OCI-LY3 (cell line): ENCODE measurements at regions not wholly inside any gene's neighbourhood (a gene's known extent, or its start where the extent isn't known, plus 50 kb on each side); places are given as distances from the start of the nearest gene placed in this dataset.
A peak's percentile ranks its signal among the peaks of the same experiment; 100 is the strongest.

Experiments used
- H2AFZ ChIP-seq: fragments of 200-600, 300-600 bp; shearing (Covaris generic); 2 replicates; pipeline ENCODE4 v1.6.0; 2014; ENCODE audit warnings: antibody characterized with exemption, low read depth, low read length
- H3K27ac ChIP-seq: fragments of 200-600, 300-600 bp; sonication (generic); 2 replicates; pipeline ENCODE4 v1.5.1; 2014; ENCODE audit warnings: mild to moderate bottlenecking, low read length, moderate library complexity, mixed read lengths
- H3K27me3 ChIP-seq: fragments of 200-600, 300-600 bp; sonication (generic); 2 replicates; pipeline ENCODE4 v1.6.1; 2014; ENCODE audit warnings: low read depth, low read length, mixed read lengths
- H3K36me3 ChIP-seq: fragments of 200-600, 300-600 bp; sonication (generic); replicated peaks from 2 replicates; pipeline ENCODE3; 2014; ENCODE audit warnings: low read depth, low read length, mixed read lengths
- H3K4me1 ChIP-seq: fragments of 300-600, 200-600 bp; sonication (generic); 2 replicates; pipeline ENCODE4 v1.6.1; 2014; ENCODE audit warnings: low read length, mixed read lengths
- H3K4me2 ChIP-seq: fragments of 200-600, 300-600 bp; sonication (generic); 2 replicates; pipeline ENCODE4 v1.6.1; 2014; ENCODE audit warnings: low read length, mixed read lengths
- H3K4me3 ChIP-seq: fragments of 300-600, 200-600 bp; sonication (generic); 2 replicates; pipeline ENCODE4 v1.5.1; 2014; ENCODE audit warnings: antibody characterized with exemption, mild to moderate bottlenecking, low read length, moderate library complexity
- H3K79me2 ChIP-seq: fragments of 300-600, 200-600 bp; shearing (Covaris generic); 2 replicates; pipeline ENCODE4 v1.6.1; 2014; ENCODE audit warnings: mild to moderate bottlenecking, low read length, mixed read lengths
- H3K9ac ChIP-seq: fragments of 300-600, 200-600 bp; shearing (Covaris generic); 2 replicates; pipeline ENCODE4 v1.6.0; 2014; ENCODE audit warnings: mild to moderate bottlenecking, low read length, moderate library complexity
- H3K9me3 ChIP-seq: fragments of 200-600, 300-600 bp; shearing (Covaris generic); 2 replicates; pipeline ENCODE4 v1.6.1; 2014; ENCODE audit warnings: low read length, mixed read lengths; ENCODE audit not compliant: insufficient read depth
- H4K20me1 ChIP-seq: fragments of 200-600, 300-600 bp; sonication (generic); 2 replicates; pipeline ENCODE4 v1.6.1; 2016; ENCODE audit warnings: low read length, mixed read lengths; ENCODE audit not compliant: insufficient read depth
- CTCF ChIP-seq: fragments of 200-600, 300-600 bp; sonication (generic); IDR thresholded peaks from 2 replicates; pipeline ENCODE4 v1.5.1; 2014; ENCODE audit warnings: antibody characterized with exemption, low read length, low read depth
- EZH2phosphoT487 ChIP-seq: fragments of 200-600 bp; shearing (Covaris generic); IDR thresholded peaks from 2 replicates; pipeline ENCODE4 v1.6.1; 2018; ENCODE audit warnings: antibody characterized with exemption, mixed run types, low read depth

DNA sequence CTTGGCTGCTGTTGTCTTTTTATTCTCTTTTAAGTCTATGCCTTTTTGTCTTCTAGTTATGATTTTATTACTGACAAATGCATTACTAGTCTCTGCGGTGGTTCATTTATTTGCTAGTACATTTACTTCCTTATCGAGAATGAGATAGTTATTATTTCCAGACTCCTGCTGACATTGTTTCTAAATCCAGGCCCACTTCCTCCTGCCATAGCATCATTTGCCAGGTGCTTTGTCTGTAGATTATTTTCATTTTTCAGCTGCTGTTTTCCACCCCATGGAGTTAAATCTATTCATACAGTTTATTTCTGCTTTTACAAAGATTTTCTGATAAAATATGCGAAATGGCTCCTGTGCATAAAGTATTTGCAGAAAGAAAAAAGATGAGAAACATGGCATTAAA is 459.7 kb downstream of the MMUT start:
- no peak for TF ChIP-seq EZH2phosphoT487
- no peak for TF ChIP-seq CTCF
- H2AFZ ChIP-seq, result no peak overlapping the region
- no peak overlapping the region for H3K4me3 ChIP-seq

DNA sequence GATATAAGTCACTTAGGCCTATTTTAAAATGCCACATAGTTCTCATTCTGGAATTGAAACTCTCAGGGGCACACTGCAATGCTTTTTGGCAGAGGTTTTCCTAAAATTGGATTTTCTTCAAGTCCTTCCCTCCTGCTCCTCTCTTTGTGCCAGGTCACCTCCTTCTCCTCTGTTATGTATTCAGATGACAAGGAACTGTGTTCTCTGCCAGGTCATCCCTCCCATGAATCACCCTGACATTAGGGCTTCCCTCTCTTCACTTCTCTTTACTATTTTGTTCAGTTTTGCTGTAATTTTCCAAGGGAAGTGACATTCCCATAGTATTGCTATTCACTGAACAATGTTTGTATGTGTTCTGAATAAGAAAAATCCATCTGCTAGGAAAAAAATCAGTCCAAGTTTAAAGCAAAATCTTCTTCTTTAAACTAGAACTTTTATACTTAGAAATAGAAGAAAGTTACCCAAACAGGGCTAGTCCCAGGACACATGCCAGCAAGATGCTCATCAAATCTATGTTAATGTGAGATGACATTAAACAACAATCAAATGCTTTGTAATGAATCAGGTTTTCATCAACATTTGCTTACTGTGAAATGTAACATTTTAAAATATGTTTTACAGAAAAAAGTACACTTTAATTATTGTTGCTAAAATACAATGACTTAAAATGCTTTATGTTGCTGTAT is 461.1 kb downstream of the MMUT start:
- no peaks in the 10 kb centered on the region for H3K36me3 ChIP-seq
- no peaks in the 10 kb centered on the region for H4K20me1 ChIP-seq
- TF ChIP-seq EZH2phosphoT487 (no peak), CTCF (no peak)
- no peaks in the 10 kb centered on the region for H3K27me3 ChIP-seq
- no peaks in the 10 kb centered on the region for H3K9me3 ChIP-seq
- H2AFZ ChIP-seq, result peak overlapping the region; percentile 16; the same call in 1 of the 2 replicates
- H3K27ac ChIP-seq, result no peak overlapping the region
- no peak overlapping the region for H3K4me2 ChIP-seq
- no peak overlapping the region for H3K9ac ChIP-seq
- H3K4me1 ChIP-seq, result peaks cover 13% of the 10 kb centered on the region
- no peak overlapping the region for H3K4me3 ChIP-seq
- no peaks in the 10 kb centered on the region for H3K79me2 ChIP-seq

More for the DNA sequence above, 459.7 kb downstream of the MMUT start:
- H3K4me2 ChIP-seq, result no peak overlapping the region
- no peaks in the 10 kb centered on the region for H3K9me3 ChIP-seq
- H3K79me2 ChIP-seq, result no peaks in the 10 kb centered on the region
- no peaks in the 10 kb centered on the region for H3K27me3 ChIP-seq
- H4K20me1 ChIP-seq, result no peaks in the 10 kb centered on the region
- H3K9ac ChIP-seq, result no peak overlapping the region
- H3K27ac ChIP-seq, result no peak overlapping the region
- peaks cover 9% of the 10 kb centered on the region; the same call in 1 of the 2 replicates for H3K4me1 ChIP-seq
- no peaks in the 10 kb centered on the region for H3K36me3 ChIP-seq

- TF ChIP-seq CTCF, result no peak
- TF ChIP-seq EZH2phosphoT487, result no peak
- H2AFZ ChIP-seq, result no peak overlapping the region
- H3K4me3 ChIP-seq, result no peak overlapping the region
- H3K9ac ChIP-seq, result no peak overlapping the region
- H3K36me3 ChIP-seq, result peaks cover 3% of the 10 kb centered on the region
- no peak overlapping the region for H3K4me2 ChIP-seq
- H4K20me1 ChIP-seq, result no peaks in the 10 kb centered on the region
- H3K27ac ChIP-seq, result no peak overlapping the region
- H3K4me1 ChIP-seq, result peaks cover 38% of the 10 kb centered on the region
- H3K27me3 ChIP-seq, result no peaks in the 10 kb centered on the region
- H3K9me3 ChIP-seq, result no peaks in the 10 kb centered on the region
- no peaks in the 10 kb centered on the region for H3K79me2 ChIP-seq
Measured at GRCh38 chr6:48998574-48998973, 464.5 kb downstream of the MMUT start.

DNA sequence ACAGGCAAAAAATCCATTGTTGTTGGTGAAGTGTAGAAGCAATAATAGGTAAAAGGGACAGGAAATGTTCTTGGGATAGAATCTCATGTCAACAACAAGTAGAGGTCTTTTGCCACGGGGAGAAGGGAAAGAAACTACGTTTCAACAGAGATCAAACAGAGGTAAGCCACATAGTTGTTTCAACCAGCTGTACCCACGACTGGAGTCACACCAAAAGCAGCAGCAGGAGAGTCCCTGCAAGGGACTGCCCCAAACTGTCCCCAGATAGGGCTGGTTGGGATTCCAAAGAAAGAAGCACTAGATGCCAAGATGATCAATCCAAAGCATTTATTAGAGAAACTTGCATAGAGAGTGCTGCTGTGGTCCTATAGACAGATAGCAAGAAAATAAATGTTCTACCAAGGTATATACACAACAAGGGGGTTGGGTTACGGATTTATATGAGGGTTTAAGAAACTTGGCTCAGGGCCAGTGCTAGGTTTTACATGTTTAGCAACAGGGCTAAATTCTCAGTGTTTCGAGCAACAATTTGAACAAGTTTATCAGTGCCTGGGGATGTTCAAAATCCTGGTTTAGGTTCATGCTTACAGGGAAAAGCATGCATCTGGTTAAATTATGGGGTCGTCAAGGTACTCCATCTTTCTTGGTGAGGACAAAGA is 466.5 kb downstream of the MMUT start:
- Histone ChIP-seq H3K4me2 (peak overlapping the region; percentile 58), H2AFZ (peak overlapping the region; percentile 81), H3K9me3 (no peaks in the 10 kb centered on the region), H3K4me1 (peaks cover 32% of the 10 kb centered on the region), H3K79me2 (no peaks in the 10 kb centered on the region), H3K9ac (peak overlapping the region; percentile 57; the same call in 1 of the 2 replicates), H3K27ac (peak overlapping the region; percentile 77), H3K4me3 (peak overlapping the region; percentile 33), H4K20me1 (no peaks in the 10 kb centered on the region), H3K27me3 (no peaks in the 10 kb centered on the region), H3K36me3 (peaks cover 3% of the 10 kb centered on the region)
- TF ChIP-seq CTCF, result no peak
- TF ChIP-seq EZH2phosphoT487, result no peak
